Activated CD8-positive, alpha-beta T cell treated with anti-CD3 and anti-CD28 coated beads, Interleukin-2, amount 10 ng/mL, durations not matched to agents 7 days and 5 days (primary cell): ENCODE measurements at regions not wholly inside any gene's neighbourhood (a gene's known extent, or its start where the extent isn't known, plus 50 kb on each side); places are given as distances from the start of the nearest gene placed in this dataset.
"Not testable (repeated sequence)": the region's sequence is repeated elsewhere in the genome, so short reads cannot be mapped to it uniquely, and the experiment has no call there.

Experiments used
- ATAC-seq: fragments of 150-1000 bp; cut with Tn5 transposase; one replicate; pipeline ENCODE4 v1.10.0; 2021; ENCODE audit warnings: moderate library complexity
- CTCF ChIA-PET: fragments of 350-600 bp; sonication (Branson Sonifier 250); formaldehyde crosslinking; loops from one replicate; lab custom pipeline; 2021; ENCODE audit warnings: antibody characterized with exemption; lab: Charles Lee
- POLR2A ChIA-PET: fragments of 350-600 bp; sonication (Branson Sonifier 250); formaldehyde crosslinking; loops from one replicate; lab custom pipeline; 2021; ENCODE audit warnings: antibody characterized with exemption; lab: Charles Lee
- DNase-seq: peaks from one replicate; pipeline ENCODE4 v3.0.0-alpha.2; 2020
- H3K27ac Mint-ChIP-seq: one replicate; pipeline ENCODE4 v1.8.0; 2021; ENCODE audit warnings: mild to moderate bottlenecking, mixed read lengths
- H3K27me3 Mint-ChIP-seq: one replicate; pipeline ENCODE4 v1.8.0; 2021; ENCODE audit warnings: low read depth, mixed read lengths
- H3K36me3 Mint-ChIP-seq: one replicate; pipeline ENCODE4 v1.8.0; 2021; ENCODE audit warnings: low read depth, mixed read lengths
- H3K4me1 Mint-ChIP-seq: one replicate; pipeline ENCODE4 v1.8.0; 2021; ENCODE audit warnings: low read depth, mixed read lengths
- H3K4me3 Mint-ChIP-seq: one replicate; pipeline ENCODE4 v1.8.0; 2021; ENCODE audit warnings: mild to moderate bottlenecking, mixed read lengths
- H3K9me3 Mint-ChIP-seq: one replicate; pipeline ENCODE4 v1.8.0; 2022; ENCODE audit warnings: mixed read lengths; ENCODE audit not compliant: insufficient read depth

GRCh38 chr1:185661971-185662370 is 72.2 kb upstream of the HMCN1 start:
- H3K27ac Mint-ChIP-seq: no peak overlapping the region
- CTCF ChIA-PET: interaction anchor here (1.1 to 2.1 kb wide), 5 partner anchors 9 to 345 kb away, joined by 4 to 9 read pairs (median 5); partner anchors contain the start of gene IVNS1ABP
- POLR2A ChIA-PET: no interaction called here

GRCh38 chr1:185656663-185657062 is 77.5 kb upstream of the HMCN1 start:
- no peak overlapping the region for H3K4me3 Mint-ChIP-seq
- no peaks in the 10 kb centered on the region for H3K4me1 Mint-ChIP-seq
- ChIA-PET CTCF (no interaction called here), POLR2A (no interaction called here)
- no peaks in the 10 kb centered on the region for H3K27me3 Mint-ChIP-seq
- DNase-seq (no peak), ATAC-seq (no peak)
- peaks cover 8% of the 10 kb centered on the region for H3K9me3 Mint-ChIP-seq
- H3K36me3 Mint-ChIP-seq: no peaks in the 10 kb centered on the region
- no peak overlapping the region for H3K27ac Mint-ChIP-seq

More at GRCh38 chr1:185661971-185662370, 72.2 kb upstream of the HMCN1 start:
- DNase-seq (no peak), ATAC-seq (no peak)
- Mint-ChIP-seq H3K9me3 (no peaks in the 10 kb centered on the region), H3K4me3 (no peak overlapping the region), H3K27me3 (no peaks in the 10 kb centered on the region), H3K36me3 (no peaks in the 10 kb centered on the region), H3K4me1 (peaks cover 17% of the 10 kb centered on the region)

GRCh38 chr1:185654952-185655314 is 79.3 kb upstream of the HMCN1 start:
- Mint-ChIP-seq H3K4me3 (no peak overlapping the region), H3K36me3 (no peaks in the 10 kb centered on the region), H3K4me1 (no peaks in the 10 kb centered on the region), H3K27ac (no peak overlapping the region), H3K9me3 (peaks cover 8% of the 10 kb centered on the region), H3K27me3 (no peaks in the 10 kb centered on the region)
- POLR2A ChIA-PET: interaction anchor here (0.6 kb wide), 1 partner anchor 802 kb away, joined by 3 read pairs; no protein-coding TSS in a partner anchor
- CTCF ChIA-PET: no interaction called here
- no peak for ATAC-seq
- DNase-seq: no peak

GRCh38 chr1:185654199-185654951 is 79.8 kb upstream of the HMCN1 start:
- Mint-ChIP-seq H3K9me3 (peaks cover 8% of the 10 kb centered on the region), H3K4me1 (no peaks in the 10 kb centered on the region), H3K27me3 (no peaks in the 10 kb centered on the region), H3K27ac (no peak overlapping the region), H3K36me3 (peaks cover 2% of the 10 kb centered on the region), H3K4me3 (no peak overlapping the region)
- ChIA-PET POLR2A (interaction anchor here (0.6 kb wide), 1 partner anchor 801 kb away, joined by 3 read pairs; no protein-coding TSS in a partner anchor), CTCF (no interaction called here)
- ATAC-seq (no peak), DNase-seq (no peak)

GRCh38 chr1:185653615-185654014 is 80.6 kb upstream of the HMCN1 start:
- no peak overlapping the region for H3K4me3 Mint-ChIP-seq
- H3K4me1 Mint-ChIP-seq: no peaks in the 10 kb centered on the region
- ChIA-PET CTCF (interaction anchor here (1.4 to 3.4 kb wide), 7 partner anchors 12 to 483 kb away, joined by 3 to 35 read pairs (median 7); no protein-coding TSS in a partner anchor), POLR2A (no interaction called here)
- peaks cover 2% of the 10 kb centered on the region for H3K36me3 Mint-ChIP-seq
- H3K27me3 Mint-ChIP-seq: no peaks in the 10 kb centered on the region
- peaks cover 8% of the 10 kb centered on the region for H3K9me3 Mint-ChIP-seq
- ATAC-seq: no peak
- DNase-seq: no peak
- no peak overlapping the region for H3K27ac Mint-ChIP-seq

DNA sequence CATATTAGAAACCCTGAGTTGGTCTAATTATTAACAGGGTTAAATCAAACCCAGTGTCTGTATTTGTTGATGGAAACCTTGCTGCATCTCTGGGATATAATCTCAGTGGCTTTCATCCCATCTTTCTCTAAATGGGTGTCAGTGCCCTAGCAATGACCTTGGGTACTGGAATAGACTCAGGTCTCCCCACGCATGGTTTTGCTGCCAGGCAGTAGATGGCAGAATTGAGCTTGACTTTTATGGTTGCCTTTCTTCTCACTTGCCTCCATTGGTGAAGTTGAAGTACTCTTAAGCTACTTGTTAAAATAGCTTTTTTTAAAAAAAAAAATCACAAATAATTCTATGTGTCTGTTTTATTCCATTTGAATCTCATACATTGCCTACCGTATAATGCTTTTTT is 81.8 kb upstream of the HMCN1 start:
- ATAC-seq (no peak), DNase-seq (no peak)
- Mint-ChIP-seq H3K9me3 (peaks cover 12% of the 10 kb centered on the region), H3K27ac (no peak overlapping the region), H3K4me1 (peaks cover 10% of the 10 kb centered on the region), H3K27me3 (no peaks in the 10 kb centered on the region), H3K4me3 (no peak overlapping the region), H3K36me3 (peaks cover 11% of the 10 kb centered on the region)
- CTCF ChIA-PET: interaction anchor here (0.7 to 3.4 kb wide), 17 partner anchors 7 to 482 kb away, joined by 3 to 35 read pairs (median 5); no protein-coding TSS in a partner anchor
- POLR2A ChIA-PET: interaction anchor here (0.6 kb wide), 1 partner anchor 23 kb away, joined by 3 read pairs; no protein-coding TSS in a partner anchor

DNA sequence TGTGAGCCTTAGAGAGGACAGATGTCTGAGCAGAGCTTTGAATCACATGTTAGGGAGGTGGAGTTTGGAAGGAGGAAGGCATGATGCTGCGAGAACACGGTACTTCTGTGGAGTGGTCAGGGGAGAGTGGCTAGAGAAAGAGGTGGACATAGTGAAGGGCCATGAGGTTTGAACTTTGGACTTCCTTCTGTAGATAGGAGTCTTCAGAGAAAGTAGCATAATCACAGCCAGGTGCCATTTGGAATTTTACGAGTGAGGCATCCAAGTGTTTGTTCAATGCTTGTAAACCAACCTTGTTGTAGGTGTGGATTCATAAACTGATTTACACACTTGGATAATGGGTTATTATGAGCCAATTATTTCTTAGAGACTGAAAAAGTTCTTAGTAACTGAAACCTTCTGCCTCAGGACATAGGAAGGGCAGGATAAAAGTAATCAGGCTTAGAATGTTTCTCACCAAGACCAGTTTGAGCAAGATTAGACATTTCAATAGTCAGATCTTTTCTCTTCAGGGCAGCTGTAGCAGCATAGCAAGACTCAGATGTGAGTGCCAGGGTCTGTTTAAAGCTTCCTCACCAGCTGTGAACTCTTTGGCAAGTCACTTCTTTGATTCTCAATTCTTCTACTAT is 83.5 kb upstream of the HMCN1 start:
- no peak overlapping the region for H3K27ac Mint-ChIP-seq

DNA sequence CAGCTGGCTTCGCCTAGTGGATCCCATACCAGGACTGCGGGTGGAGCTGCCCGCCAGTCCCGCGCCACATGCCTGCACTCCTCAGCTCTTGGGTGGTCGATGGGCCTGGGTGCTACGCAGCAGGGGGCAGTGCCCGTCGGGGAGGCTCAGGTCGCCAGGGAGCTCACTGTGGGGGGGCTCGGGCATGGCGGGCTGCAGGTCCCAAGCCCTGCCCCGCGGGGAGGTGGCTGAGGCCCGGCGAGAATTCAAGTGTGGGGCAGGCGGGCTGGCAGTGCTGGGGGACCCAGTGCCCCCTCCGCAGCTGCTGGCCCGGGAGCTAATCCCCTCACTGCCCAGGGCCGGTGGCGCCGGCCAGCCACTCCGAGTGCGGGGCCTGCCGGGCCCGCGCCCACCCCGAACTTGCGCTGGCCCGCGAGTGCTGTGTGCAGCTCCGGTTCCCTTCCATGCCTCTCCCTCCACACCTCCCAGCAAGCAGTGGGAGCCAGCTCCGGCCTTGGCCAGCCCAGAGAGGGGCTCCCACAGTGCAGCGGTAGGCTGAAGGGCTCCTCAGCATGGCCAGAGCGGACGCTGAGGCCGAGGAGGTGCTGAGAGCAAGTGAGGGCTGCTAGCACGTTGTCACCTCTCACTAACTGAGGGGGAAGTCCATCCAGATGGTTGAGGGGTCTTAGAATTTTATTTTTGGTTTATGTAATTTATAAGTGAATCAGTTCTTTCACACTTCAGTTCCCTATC is 85.2 kb upstream of the HMCN1 start:
- POLR2A ChIA-PET: no interaction called here
- CTCF ChIA-PET: interaction anchor here (2.0 kb wide), 1 partner anchor 21 kb away, joined by 9 read pairs; no protein-coding TSS in a partner anchor
- no peak for ATAC-seq

More for the DNA sequence above, 83.5 kb upstream of the HMCN1 start:
- no peak for DNase-seq
- no peak overlapping the region for H3K4me3 Mint-ChIP-seq
- H3K27me3 Mint-ChIP-seq: no peaks in the 10 kb centered on the region
- peaks cover 26% of the 10 kb centered on the region for H3K4me1 Mint-ChIP-seq
- ChIA-PET POLR2A (no interaction called here), CTCF (interaction anchor here (1.4 to 3.4 kb wide), 4 partner anchors 9 to 30 kb away, joined by 3 to 35 read pairs (median 16); no protein-coding TSS in a partner anchor)
- ATAC-seq: no peak
- peaks cover 19% of the 10 kb centered on the region for H3K36me3 Mint-ChIP-seq
- peaks cover 19% of the 10 kb centered on the region for H3K9me3 Mint-ChIP-seq

GRCh38 chr1:185647597-185648267 is 86.5 kb upstream of the HMCN1 start:
- peak; percentile 60 for ATAC-seq
- Mint-ChIP-seq H3K36me3 (peaks cover 32% of the 10 kb centered on the region), H3K4me1 (peaks cover 38% of the 10 kb centered on the region), H3K27ac (peak overlapping the region; percentile 82), H3K4me3 (peak overlapping the region; percentile 22), H3K9me3 (peaks cover 31% of the 10 kb centered on the region)
- POLR2A ChIA-PET: interaction anchor here (1.1 to 3.1 kb wide), 2 partner anchors 10 to 331 kb away, joined by 3 to 11 read pairs; no protein-coding TSS in a partner anchor
- CTCF ChIA-PET: interaction anchor here (0.8 to 2.6 kb wide), 6 partner anchors 11 to 88 kb away, joined by 3 to 14 read pairs (median 6); no protein-coding TSS in a partner anchor
- not testable (repeated sequence) for H3K27me3 Mint-ChIP-seq, DNase-seq

More for the DNA sequence above, 85.2 kb upstream of the HMCN1 start:
- no peak overlapping the region for H3K4me3 Mint-ChIP-seq
- peaks cover 33% of the 10 kb centered on the region for H3K9me3 Mint-ChIP-seq
- DNase-seq: no peak
- no peak overlapping the region for H3K27ac Mint-ChIP-seq
- H3K4me1 Mint-ChIP-seq: peaks cover 38% of the 10 kb centered on the region
- no peaks in the 10 kb centered on the region for H3K27me3 Mint-ChIP-seq
- H3K36me3 Mint-ChIP-seq: peaks cover 26% of the 10 kb centered on the region

GRCh38 chr1:185646202-185646683 is 87.9 kb upstream of the HMCN1 start:
- H3K4me3 Mint-ChIP-seq: no peak overlapping the region
- H3K36me3 Mint-ChIP-seq: peaks cover 41% of the 10 kb centered on the region
- ChIA-PET CTCF (interaction anchor here (0.7 to 2.6 kb wide), 8 partner anchors 9 to 329 kb away, joined by 3 to 14 read pairs (median 4); partner anchors contain the start of gene IVNS1ABP), POLR2A (interaction anchor here (0.7 to 3.1 kb wide), 3 partner anchors 9 to 330 kb away, joined by 3 to 11 read pairs (median 3); no protein-coding TSS in a partner anchor)
- H3K9me3 Mint-ChIP-seq: peaks cover 26% of the 10 kb centered on the region
- no peaks in the 10 kb centered on the region for H3K27me3 Mint-ChIP-seq
- ATAC-seq (no peak), DNase-seq (no peak)
- peaks cover 38% of the 10 kb centered on the region for H3K4me1 Mint-ChIP-seq
- H3K27ac Mint-ChIP-seq: no peak overlapping the region
